ENCODE measurements at regions not wholly inside any gene's neighbourhood (a gene's known extent, or its start where the extent isn't known, plus 50 kb on each side); places are given as distances from the start of the nearest gene placed in this dataset.
A peak's percentile ranks its signal among the peaks of the same experiment; 100 is the strongest.

GRCh38 chr1:95451054-95451453, 217.0 kb downstream of the RWDD3 start:
- no peak for TF ChIP-seq EZH2 (IDR thresholded peaks at IDR 0.05; ENCODE audit: low read depth)
- TF ChIP-seq, protein P1, sequence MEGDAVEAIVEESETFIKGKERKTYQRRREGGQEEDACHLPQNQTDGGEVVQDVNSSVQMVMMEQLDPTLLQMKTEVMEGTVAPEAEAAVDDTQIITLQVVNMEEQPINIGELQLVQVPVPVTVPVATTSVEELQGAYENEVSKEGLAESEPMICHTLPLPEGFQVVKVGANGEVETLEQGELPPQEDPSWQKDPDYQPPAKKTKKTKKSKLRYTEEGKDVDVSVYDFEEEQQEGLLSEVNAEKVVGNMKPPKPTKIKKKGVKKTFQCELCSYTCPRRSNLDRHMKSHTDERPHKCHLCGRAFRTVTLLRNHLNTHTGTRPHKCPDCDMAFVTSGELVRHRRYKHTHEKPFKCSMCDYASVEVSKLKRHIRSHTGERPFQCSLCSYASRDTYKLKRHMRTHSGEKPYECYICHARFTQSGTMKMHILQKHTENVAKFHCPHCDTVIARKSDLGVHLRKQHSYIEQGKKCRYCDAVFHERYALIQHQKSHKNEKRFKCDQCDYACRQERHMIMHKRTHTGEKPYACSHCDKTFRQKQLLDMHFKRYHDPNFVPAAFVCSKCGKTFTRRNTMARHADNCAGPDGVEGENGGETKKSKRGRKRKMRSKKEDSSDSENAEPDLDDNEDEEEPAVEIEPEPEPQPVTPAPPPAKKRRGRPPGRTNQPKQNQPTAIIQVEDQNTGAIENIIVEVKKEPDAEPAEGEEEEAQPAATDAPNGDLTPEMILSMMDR (conservative IDR thresholded peaks at IDR 0.05), result peak; percentile 49
- no peak for DNase-seq
- no peak overlapping the region for H3K4me2 ChIP-seq
- no peak overlapping the region for H3K4me3 ChIP-seq
- no peaks in the 10 kb centered on the region for H3K79me2 ChIP-seq (ENCODE audit: low read depth)
- H3K9me3 ChIP-seq (ENCODE audit: insufficient read depth, low read depth), result 0 out of 2 replicates have a peak, but pooled peaks cover 3% of the 10 kb centered on the region
- no peaks in the 10 kb centered on the region for H3F3A ChIP-seq (ENCODE audit: insufficient read depth, low read depth)
- CTCF ChIA-PET, result no interaction called here
- POLR2A ChIA-PET (ENCODE audit: unreplicated experiment), result no interaction called here
- no peaks in the 10 kb centered on the region for H3K4me1 ChIP-seq (replicated peaks; ENCODE audit: insufficient read depth)
- H3K36me3 ChIP-seq (ENCODE audit: low read depth), result no peaks in the 10 kb centered on the region
- H4K20me1 ChIP-seq (ENCODE audit: insufficient read depth), result no peaks in the 10 kb centered on the region
- H3K27me3 ChIP-seq (ENCODE audit: insufficient read depth, low read depth), result peaks cover 20% of the 10 kb centered on the region; the same call in 1 of the 2 replicates
- H2AFZ ChIP-seq, result no peak overlapping the region
- no peaks in the 10 kb centered on the region for H3K9me2 ChIP-seq (ENCODE audit: insufficient read depth)
- no peak overlapping the region for H3K27ac ChIP-seq
- no TSS peak for BruUV-seq (replicated peaks)
- intact Hi-C loops (cut with micrococcal nuclease; ENCODE audit: unreplicated experiment), result no loop called here

DNA sequence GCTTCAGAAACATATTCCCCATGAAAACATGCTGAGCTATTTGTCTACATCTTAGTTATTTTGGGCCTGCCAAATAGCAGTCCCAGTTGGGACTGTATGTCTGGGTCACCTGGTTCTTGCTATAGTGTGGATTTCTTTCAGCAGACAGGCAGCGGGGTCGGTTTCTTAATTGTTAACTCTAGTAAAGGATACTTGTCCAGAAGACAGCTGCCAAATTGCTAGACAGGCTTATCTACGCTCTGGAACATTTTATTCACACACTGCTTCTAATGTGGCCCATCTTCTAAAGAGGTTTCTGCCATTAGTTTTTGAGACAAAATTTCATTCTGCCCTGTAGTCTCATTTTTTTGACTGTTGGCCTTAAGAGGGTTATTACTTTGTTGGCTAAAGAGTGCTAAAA, 217.9 kb downstream of the RWDD3 start:
- no peak overlapping the region for H2AFZ ChIP-seq
- H3K9me2 ChIP-seq (ENCODE audit: insufficient read depth), result no peaks in the 10 kb centered on the region
- H4K20me1 ChIP-seq (ENCODE audit: insufficient read depth), result no peaks in the 10 kb centered on the region
- intact Hi-C loops (cut with micrococcal nuclease; ENCODE audit: unreplicated experiment), result no loop called here
- H3K4me2 ChIP-seq, result no peak overlapping the region
- H3K27ac ChIP-seq, result no peak overlapping the region
- no peaks in the 10 kb centered on the region for H3K4me1 ChIP-seq (replicated peaks; ENCODE audit: insufficient read depth)
- CTCF ChIA-PET, result no interaction called here
- POLR2A ChIA-PET (ENCODE audit: unreplicated experiment), result no interaction called here
- H3K27me3 ChIP-seq (ENCODE audit: insufficient read depth, low read depth), result peaks cover 20% of the 10 kb centered on the region; the same call in 1 of the 2 replicates
- H3K79me2 ChIP-seq (ENCODE audit: low read depth), result no peaks in the 10 kb centered on the region
- BruUV-seq (replicated peaks), result no TSS peak
- no peaks in the 10 kb centered on the region for H3K36me3 ChIP-seq (ENCODE audit: low read depth)
- no peak for TF ChIP-seq EZH2 (IDR thresholded peaks at IDR 0.05; ENCODE audit: low read depth)
- TF ChIP-seq, protein P1 (conservative IDR thresholded peaks at IDR 0.05), result no peak
- no peak for DNase-seq
- H3K4me3 ChIP-seq, result no peak overlapping the region
- H3K9me3 ChIP-seq (ENCODE audit: insufficient read depth, low read depth), result 0 out of 2 replicates have a peak, but pooled peaks cover 3% of the 10 kb centered on the region
- H3F3A ChIP-seq (ENCODE audit: insufficient read depth, low read depth), result no peaks in the 10 kb centered on the region

DNA sequence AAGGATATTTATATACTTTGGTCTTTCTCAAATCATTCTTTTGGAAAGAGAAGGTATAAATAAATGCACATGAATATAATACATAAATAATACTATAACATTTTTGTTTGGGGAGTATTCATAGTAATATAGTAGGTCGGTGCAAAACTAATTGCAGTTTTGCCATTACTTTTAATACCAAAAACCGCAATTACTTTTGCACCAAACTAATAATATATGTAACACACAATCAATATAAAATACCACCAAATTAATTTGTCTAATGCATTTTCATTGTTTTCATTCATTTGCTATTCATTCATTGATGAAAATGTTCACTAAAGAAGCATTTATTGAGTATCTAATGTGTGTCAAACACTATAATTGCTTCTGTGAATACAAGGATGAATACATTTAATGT, 219.0 kb downstream of the RWDD3 start:
- Histone ChIP-seq H4K20me1 (ENCODE audit: insufficient read depth) (no peaks in the 10 kb centered on the region), H3K4me3 (no peak overlapping the region), H3K4me2 (no peak overlapping the region), H3K79me2 (ENCODE audit: low read depth) (no peaks in the 10 kb centered on the region), H2AFZ (no peak overlapping the region), H3K27ac (no peak overlapping the region), H3K27me3 (ENCODE audit: insufficient read depth, low read depth) (peaks cover 20% of the 10 kb centered on the region; the same call in 1 of the 2 replicates), H3K4me1 (replicated peaks; ENCODE audit: insufficient read depth) (no peaks in the 10 kb centered on the region), H3K9me3 (ENCODE audit: insufficient read depth, low read depth) (0 out of 2 replicates have a peak, but pooled peaks cover 3% of the 10 kb centered on the region), H3K9me2 (ENCODE audit: insufficient read depth) (no peaks in the 10 kb centered on the region), H3F3A (ENCODE audit: insufficient read depth, low read depth) (no peaks in the 10 kb centered on the region), H3K36me3 (ENCODE audit: low read depth) (no peaks in the 10 kb centered on the region)
- intact Hi-C loops (cut with micrococcal nuclease; ENCODE audit: unreplicated experiment), result no loop called here
- no peak for DNase-seq
- POLR2A ChIA-PET (ENCODE audit: unreplicated experiment), result no interaction called here
- no TSS peak for BruUV-seq (replicated peaks)
- CTCF ChIA-PET, result no interaction called here
- TF ChIP-seq EZH2 (IDR thresholded peaks at IDR 0.05; ENCODE audit: low read depth), result no peak
- TF ChIP-seq, protein P1 (conservative IDR thresholded peaks at IDR 0.05), result no peak

All from PC-9 (cell line).